ENCODE measurements at regions not wholly inside any gene's neighbourhood (a gene's known extent, or its start where the extent isn't known, plus 50 kb on each side); places are given as distances from the start of the nearest gene placed in this dataset.

DNA sequence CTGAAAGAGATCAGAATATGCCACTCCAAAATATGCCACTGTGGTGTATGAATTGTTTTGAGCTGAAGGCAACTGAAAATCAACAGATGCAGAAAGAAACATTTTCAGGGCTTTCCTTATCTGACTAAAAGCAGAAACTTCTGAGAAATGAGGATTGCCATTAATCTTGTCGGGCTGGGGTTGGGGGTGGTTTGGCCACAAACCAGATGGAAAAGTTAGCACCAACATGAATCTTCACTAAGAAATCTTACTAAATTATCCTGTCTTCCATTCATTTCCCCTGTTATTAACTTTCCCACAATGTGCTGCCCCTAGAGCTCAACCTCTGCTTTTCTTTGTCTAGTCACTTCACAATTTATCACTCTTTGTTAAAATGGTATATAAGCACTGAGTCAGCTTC, 229.9 kb upstream of the GADL1 start:
- TF ChIP-seq, protein P1, sequence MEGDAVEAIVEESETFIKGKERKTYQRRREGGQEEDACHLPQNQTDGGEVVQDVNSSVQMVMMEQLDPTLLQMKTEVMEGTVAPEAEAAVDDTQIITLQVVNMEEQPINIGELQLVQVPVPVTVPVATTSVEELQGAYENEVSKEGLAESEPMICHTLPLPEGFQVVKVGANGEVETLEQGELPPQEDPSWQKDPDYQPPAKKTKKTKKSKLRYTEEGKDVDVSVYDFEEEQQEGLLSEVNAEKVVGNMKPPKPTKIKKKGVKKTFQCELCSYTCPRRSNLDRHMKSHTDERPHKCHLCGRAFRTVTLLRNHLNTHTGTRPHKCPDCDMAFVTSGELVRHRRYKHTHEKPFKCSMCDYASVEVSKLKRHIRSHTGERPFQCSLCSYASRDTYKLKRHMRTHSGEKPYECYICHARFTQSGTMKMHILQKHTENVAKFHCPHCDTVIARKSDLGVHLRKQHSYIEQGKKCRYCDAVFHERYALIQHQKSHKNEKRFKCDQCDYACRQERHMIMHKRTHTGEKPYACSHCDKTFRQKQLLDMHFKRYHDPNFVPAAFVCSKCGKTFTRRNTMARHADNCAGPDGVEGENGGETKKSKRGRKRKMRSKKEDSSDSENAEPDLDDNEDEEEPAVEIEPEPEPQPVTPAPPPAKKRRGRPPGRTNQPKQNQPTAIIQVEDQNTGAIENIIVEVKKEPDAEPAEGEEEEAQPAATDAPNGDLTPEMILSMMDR (IDR thresholded peaks at IDR 0.05), result no peak
- no peak for TF ChIP-seq POLR2A (IDR thresholded peaks at IDR 0.05)
- TF ChIP-seq EP300 (IDR thresholded peaks at IDR 0.05), result no peak
